ENCODE measurements at regions not wholly inside any gene's neighbourhood (a gene's known extent, or its start where the extent isn't known, plus 50 kb on each side); places are given as distances from the start of the nearest gene placed in this dataset.

GRCh38 chr7:112990624-112991023 is 96.0 kb downstream of the GPR85 start:
- H3K9me3 Mint-ChIP-seq: no peaks in the 10 kb centered on the region
- no peaks in the 10 kb centered on the region for H3K36me3 ChIP-seq (ENCODE audit: insufficient read depth, low read length)
- CTCF ChIA-PET (ENCODE audit: partially characterized antibody): no interaction called here
- H3K9me3 ChIP-seq (ENCODE audit: control insufficient read depth in 1 of 2, low read length in 2 of 2): no peaks in the 10 kb centered on the region
- intact Hi-C loops (cut with micrococcal nuclease): no loop called here
- peaks cover 7 to 13% of the 10 kb centered on the region in 2 donors for H3K27me3 Mint-ChIP-seq
- no peak overlapping the region for H3K4me3 Mint-ChIP-seq
- no peak overlapping the region for H3K4me3 ChIP-seq (ENCODE audit: low read length in 2 of 2)
- no peak for DNase-seq
- H3K4me1 Mint-ChIP-seq: no peaks in the 10 kb centered on the region
- no peaks in the 10 kb centered on the region for H3K4me1 ChIP-seq (ENCODE audit: insufficient read depth, low read length)
- POLR2A ChIA-PET (ENCODE audit: partially characterized antibody): no interaction called here
- no peaks in the 10 kb centered on the region for H3K36me3 Mint-ChIP-seq
- H3K27ac ChIP-seq (ENCODE audit: low read depth, low read length): no peak overlapping the region
- H3K27ac Mint-ChIP-seq: no peak overlapping the region
- H3K27me3 ChIP-seq (ENCODE audit: insufficient read depth, low read length): no peaks in the 10 kb centered on the region

GRCh38 chr7:112989531-112989930 is 97.1 kb downstream of the GPR85 start:
- peaks cover 7 to 13% of the 10 kb centered on the region in 2 donors for H3K27me3 Mint-ChIP-seq
- Histone ChIP-seq H3K4me1 (ENCODE audit: insufficient read depth, low read length) (no peaks in the 10 kb centered on the region), H3K27ac (ENCODE audit: low read depth, low read length) (no peak overlapping the region), H3K27me3 (ENCODE audit: insufficient read depth, low read length) (no peaks in the 10 kb centered on the region), H3K9me3 (ENCODE audit: control insufficient read depth in 1 of 2, low read length in 2 of 2) (no peaks in the 10 kb centered on the region), H3K4me3 (ENCODE audit: low read length in 2 of 2) (no peak overlapping the region), H3K36me3 (ENCODE audit: insufficient read depth, low read length) (no peaks in the 10 kb centered on the region)
- H3K4me1 Mint-ChIP-seq: no peaks in the 10 kb centered on the region
- no peaks in the 10 kb centered on the region for H3K36me3 Mint-ChIP-seq
- ChIA-PET CTCF (ENCODE audit: partially characterized antibody) (no interaction called here), POLR2A (ENCODE audit: partially characterized antibody) (no interaction called here)
- H3K4me3 Mint-ChIP-seq: no peak overlapping the region
- H3K9me3 Mint-ChIP-seq: no peaks in the 10 kb centered on the region
- no peak overlapping the region for H3K27ac Mint-ChIP-seq
- intact Hi-C loops (cut with micrococcal nuclease): no loop called here
- no peak for DNase-seq

GRCh38 chr7:112987171-112987570 is 99.5 kb downstream of the GPR85 start:
- Histone ChIP-seq H3K4me3 (ENCODE audit: low read length in 2 of 2) (no peak overlapping the region), H3K9me3 (ENCODE audit: control insufficient read depth in 1 of 2, low read length in 2 of 2) (no peaks in the 10 kb centered on the region), H3K36me3 (ENCODE audit: insufficient read depth, low read length) (no peaks in the 10 kb centered on the region), H3K27ac (ENCODE audit: low read depth, low read length) (no peak overlapping the region), H3K4me1 (ENCODE audit: insufficient read depth, low read length) (no peaks in the 10 kb centered on the region), H3K27me3 (ENCODE audit: insufficient read depth, low read length) (no peaks in the 10 kb centered on the region)
- Mint-ChIP-seq H3K4me1 (no peaks in the 10 kb centered on the region), H3K27ac (no peak overlapping the region), H3K9me3 (no peaks in the 10 kb centered on the region), H3K4me3 (no peak overlapping the region), H3K36me3 (no peaks in the 10 kb centered on the region), H3K27me3 (peaks cover 4 to 10% of the 10 kb centered on the region in 2 donors)
- intact Hi-C loops (cut with micrococcal nuclease): no loop called here
- ChIA-PET CTCF (ENCODE audit: partially characterized antibody) (no interaction called here), POLR2A (ENCODE audit: partially characterized antibody) (no interaction called here)
- no peak for DNase-seq

- Mint-ChIP-seq H3K27me3 (peaks cover 4 to 10% of the 10 kb centered on the region in 2 donors), H3K4me3 (no peak overlapping the region), H3K36me3 (no peaks in the 10 kb centered on the region), H3K27ac (no peak overlapping the region), H3K9me3 (no peaks in the 10 kb centered on the region), H3K4me1 (no peaks in the 10 kb centered on the region)
- H3K4me1 ChIP-seq (ENCODE audit: insufficient read depth, low read length): no peaks in the 10 kb centered on the region
- no peaks in the 10 kb centered on the region for H3K36me3 ChIP-seq (ENCODE audit: insufficient read depth, low read length)
- intact Hi-C loops (cut with micrococcal nuclease): no loop called here
- CTCF ChIA-PET (ENCODE audit: partially characterized antibody): no interaction called here
- POLR2A ChIA-PET (ENCODE audit: partially characterized antibody): no interaction called here
- no peak overlapping the region for H3K27ac ChIP-seq (ENCODE audit: low read depth, low read length)
- no peak for DNase-seq
- H3K4me3 ChIP-seq (ENCODE audit: low read length in 2 of 2): no peak overlapping the region
- H3K9me3 ChIP-seq (ENCODE audit: control insufficient read depth in 1 of 2, low read length in 2 of 2): no peaks in the 10 kb centered on the region
- H3K27me3 ChIP-seq (ENCODE audit: insufficient read depth, low read length): no peaks in the 10 kb centered on the region
Measured at GRCh38 chr7:112986256-112987031, 100.2 kb downstream of the GPR85 start.

- POLR2A ChIA-PET (ENCODE audit: partially characterized antibody): no interaction called here
- no peaks in the 10 kb centered on the region for H3K9me3 ChIP-seq (ENCODE audit: control insufficient read depth in 1 of 2, low read length in 2 of 2)
- H3K27me3 ChIP-seq (ENCODE audit: insufficient read depth, low read length): no peaks in the 10 kb centered on the region
- H3K4me1 ChIP-seq (ENCODE audit: insufficient read depth, low read length): no peaks in the 10 kb centered on the region
- H3K36me3 ChIP-seq (ENCODE audit: insufficient read depth, low read length): no peaks in the 10 kb centered on the region
- Mint-ChIP-seq H3K36me3 (no peaks in the 10 kb centered on the region), H3K27me3 (peaks cover 7 to 10% of the 10 kb centered on the region in 2 donors), H3K4me1 (no peaks in the 10 kb centered on the region), H3K4me3 (no peak overlapping the region), H3K9me3 (no peaks in the 10 kb centered on the region), H3K27ac (no peak overlapping the region)
- H3K27ac ChIP-seq (ENCODE audit: low read depth, low read length): no peak overlapping the region
- CTCF ChIA-PET (ENCODE audit: partially characterized antibody): no interaction called here
- no peak overlapping the region for H3K4me3 ChIP-seq (ENCODE audit: low read length in 2 of 2)
- no peak for DNase-seq
- intact Hi-C loops (cut with micrococcal nuclease): no loop called here
Measured at GRCh38 chr7:112985377-112985987, 101.1 kb downstream of the GPR85 start.

- Histone ChIP-seq H3K27ac (ENCODE audit: low read depth, low read length) (no peak overlapping the region), H3K4me1 (ENCODE audit: insufficient read depth, low read length) (no peaks in the 10 kb centered on the region), H3K4me3 (ENCODE audit: low read length in 2 of 2) (no peak overlapping the region), H3K36me3 (ENCODE audit: insufficient read depth, low read length) (no peaks in the 10 kb centered on the region), H3K27me3 (ENCODE audit: insufficient read depth, low read length) (no peaks in the 10 kb centered on the region), H3K9me3 (ENCODE audit: control insufficient read depth in 1 of 2, low read length in 2 of 2) (no peaks in the 10 kb centered on the region)
- intact Hi-C loops (cut with micrococcal nuclease): no loop called here
- CTCF ChIA-PET (ENCODE audit: partially characterized antibody): no interaction called here
- Mint-ChIP-seq H3K27ac (no peak overlapping the region), H3K27me3 (peaks cover 3 to 5% of the 10 kb centered on the region in 2 donors), H3K9me3 (no peaks in the 10 kb centered on the region), H3K4me3 (no peak overlapping the region), H3K36me3 (no peaks in the 10 kb centered on the region), H3K4me1 (no peaks in the 10 kb centered on the region)
- POLR2A ChIA-PET (ENCODE audit: partially characterized antibody): no interaction called here
- DNase-seq: no peak
Measured at GRCh38 chr7:112982441-112983063, 104.1 kb downstream of the GPR85 start.

- no peaks in the 10 kb centered on the region for H3K4me1 ChIP-seq (ENCODE audit: insufficient read depth, low read length)
- H3K27me3 Mint-ChIP-seq: peaks cover 2 to 3% of the 10 kb centered on the region in 2 donors
- H3K27ac Mint-ChIP-seq: no peak overlapping the region
- H3K36me3 ChIP-seq (ENCODE audit: insufficient read depth, low read length): no peaks in the 10 kb centered on the region
- no peaks in the 10 kb centered on the region for H3K9me3 Mint-ChIP-seq
- no peaks in the 10 kb centered on the region for H3K27me3 ChIP-seq (ENCODE audit: insufficient read depth, low read length)
- intact Hi-C loops (cut with micrococcal nuclease): no loop called here
- H3K9me3 ChIP-seq (ENCODE audit: control insufficient read depth in 1 of 2, low read length in 2 of 2): no peaks in the 10 kb centered on the region
- POLR2A ChIA-PET (ENCODE audit: partially characterized antibody): no interaction called here
- H3K4me3 ChIP-seq (ENCODE audit: low read length in 2 of 2): no peak overlapping the region
- no peak overlapping the region for H3K27ac ChIP-seq (ENCODE audit: low read depth, low read length)
- no peaks in the 10 kb centered on the region for H3K4me1 Mint-ChIP-seq
- H3K4me3 Mint-ChIP-seq: no peak overlapping the region
- CTCF ChIA-PET (ENCODE audit: partially characterized antibody): no interaction called here
- DNase-seq: no peak
- no peaks in the 10 kb centered on the region for H3K36me3 Mint-ChIP-seq
Measured at GRCh38 chr7:112981966-112982365, 104.7 kb downstream of the GPR85 start.

Data from CD4-positive, alpha-beta memory T cell (primary cell).